Right lobe of liver (tissue), 4 donors: ENCODE measurements at regions not wholly inside any gene's neighbourhood (a gene's known extent, or its start where the extent isn't known, plus 50 kb on each side); places are given as distances from the start of the nearest gene placed in this dataset.
"Not testable (repeated sequence)": the region's sequence is repeated elsewhere in the genome, so short reads cannot be mapped to it uniquely, and the experiment has no call there.

Source experiments
- CTCF ChIP-seq, 4 donors: fragments of 200-600 bp in 3 of 4; fragments of 450-650 bp in 1 of 4; IDR thresholded peaks; one replicate each; pipeline versions ENCODE4 v1.5.1 to v1.8.0; 2016 to 2022; ENCODE audit warnings: antibody characterized with exemption in 4 of 4, mild to moderate bottlenecking in 2 of 4
- POLR2A ChIP-seq: fragments of 450-650 bp; IDR thresholded peaks from one replicate; pipeline ENCODE4 v1.6.1; 2017; ENCODE audit warnings: antibody characterized with exemption, mild to moderate bottlenecking
- donor health status: DM: no; HTN: no; CAD: no.
- donor health status: DM: no; HTN: no; CAD: no.
- donor health status: DM: no; HTN: yes; CAD: no.

DNA sequence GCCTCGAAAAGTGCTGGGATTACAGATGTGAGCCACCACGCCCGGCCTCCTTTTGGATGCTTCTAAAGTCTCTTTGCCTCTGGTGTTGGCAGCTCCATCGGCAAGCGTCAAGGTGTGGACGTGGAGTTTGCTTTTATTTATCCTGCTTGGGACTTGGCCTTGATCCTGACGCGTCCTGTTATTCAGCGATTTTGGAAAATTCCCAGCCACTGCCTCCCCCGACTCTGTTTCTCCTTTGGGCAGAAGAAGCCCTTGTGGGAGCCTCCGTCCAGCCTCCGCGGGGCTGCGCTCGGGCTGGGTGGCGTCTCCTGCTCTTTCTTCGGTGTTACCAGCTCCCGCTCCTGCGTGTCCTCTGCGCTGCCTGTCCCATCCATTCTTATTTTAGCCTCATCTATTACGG, 151.7 kb downstream of the TMEM121 start:
- TF ChIP-seq CTCF (IDR thresholded peaks at IDR 0.05); POLR2A: not testable (repeated sequence)
